ENCODE measurements at regions not wholly inside any gene's neighbourhood (a gene's known extent, or its start where the extent isn't known, plus 50 kb on each side); places are given as distances from the start of the nearest gene placed in this dataset.
"Not testable (repeated sequence)": the region's sequence is repeated elsewhere in the genome, so short reads cannot be mapped to it uniquely, and the experiment has no call there.

GRCh38 chr5:38673671-38674071 is 117.2 kb upstream of the LIFR start:
- H3K4me1 ChIP-seq = no peaks in the 10 kb centered on the region
- no peaks in the 10 kb centered on the region for H3K9me3 ChIP-seq
- no peak overlapping the region for H3K4me3 ChIP-seq
- intact Hi-C loops (cut with DNase I) = no loop called here
- no peak for DNase-seq (ENCODE audit: extremely low spot score)
- TF ChIP-seq POLR2AphosphoS5 (IDR thresholded peaks at IDR 0.05) (no peak), EP300 (IDR thresholded peaks at IDR 0.05) (no peak), CTCF (IDR thresholded peaks at IDR 0.05) (peak in 1 of 3 experiments; percentile 15)
- no peaks in the 10 kb centered on the region for H3K36me3 ChIP-seq
- no peak overlapping the region for H3K27ac ChIP-seq (replicated peaks in 1 of 4)
- 95% methylated on average over 6 of the region's 6 CpGs for WGBS
- H3K27me3 ChIP-seq = no peaks in the 10 kb centered on the region

DNA sequence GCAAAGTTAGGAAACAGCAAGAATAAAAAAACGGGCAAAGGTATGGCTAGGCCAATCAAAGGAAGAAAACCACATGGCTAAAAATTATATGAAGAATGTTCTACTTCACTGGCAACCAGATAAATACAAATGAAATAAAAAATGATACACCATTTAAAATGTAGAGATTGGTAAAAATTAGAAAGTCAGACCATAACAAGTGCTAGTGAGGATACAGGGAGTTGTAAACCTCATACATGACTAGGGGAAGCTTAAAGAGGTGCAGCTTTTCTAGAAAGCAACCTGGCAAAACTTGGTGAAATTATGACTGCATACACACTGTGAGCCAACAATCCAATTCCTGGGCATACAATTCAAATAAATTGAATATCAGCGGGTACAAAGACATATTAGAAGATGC is 119.0 kb upstream of the LIFR start:
- H3K9me3 ChIP-seq = no peaks in the 10 kb centered on the region

GRCh38 chr5:38677636-38678035 is 121.2 kb upstream of the LIFR start:
- H3K36me3 ChIP-seq = no peaks in the 10 kb centered on the region
- intact Hi-C loops (cut with DNase I) = no loop called here
- TF ChIP-seq POLR2AphosphoS5 (IDR thresholded peaks at IDR 0.05) (no peak), POLR2A (IDR thresholded peaks at IDR 0.05; ENCODE audit: low read depth) (no peak), CTCF (IDR thresholded peaks at IDR 0.05) (no peak), EP300 (IDR thresholded peaks at IDR 0.05) (no peak)

More for the DNA sequence above, 119.0 kb upstream of the LIFR start:
- intact Hi-C loops (cut with DNase I) = no loop called here
- DNase-seq (ENCODE audit: extremely low spot score) = no peak
- Histone ChIP-seq H3K27ac (replicated peaks in 1 of 4) (no peak overlapping the region), H3K4me1 (peaks cover 0 to 1% (median 0%) of the 10 kb centered on the region in 4 donors), H3K4me3 (no peak overlapping the region), H3K36me3 (no peaks in the 10 kb centered on the region), H3K27me3 (no peaks in the 10 kb centered on the region)
- 87% methylated on average over 2 of the region's 2 CpGs for WGBS
- no peak for TF ChIP-seq EP300 (IDR thresholded peaks at IDR 0.05)
- TF ChIP-seq POLR2A (IDR thresholded peaks at IDR 0.05; ENCODE audit: low read depth) = no peak
- TF ChIP-seq POLR2AphosphoS5 (IDR thresholded peaks at IDR 0.05) = no peak
- TF ChIP-seq CTCF (IDR thresholded peaks at IDR 0.05) = no peak

GRCh38 chr5:38678076-38678475 is 121.6 kb upstream of the LIFR start:
- Histone ChIP-seq H3K4me1 (peaks cover 0 to 3% (median 0%) of the 10 kb centered on the region in 4 donors), H3K27ac (replicated peaks in 1 of 4) (no peak overlapping the region), H3K36me3 (no peaks in the 10 kb centered on the region), H3K27me3 (no peaks in the 10 kb centered on the region), H3K9me3 (no peaks in the 10 kb centered on the region), H3K4me3 (no peak overlapping the region)
- intact Hi-C loops (cut with DNase I) = no loop called here
- DNase-seq (ENCODE audit: extremely low spot score) = no peak
- 81% methylated on average over 1 of the region's 1 CpG for WGBS
- no peak for TF ChIP-seq POLR2AphosphoS5 (IDR thresholded peaks at IDR 0.05)
- no peak for TF ChIP-seq CTCF (IDR thresholded peaks at IDR 0.05)
- TF ChIP-seq EP300 (IDR thresholded peaks at IDR 0.05) = no peak
- no peak for TF ChIP-seq POLR2A (IDR thresholded peaks at IDR 0.05; ENCODE audit: low read depth)

More at GRCh38 chr5:38677636-38678035, 121.2 kb upstream of the LIFR start:
- Histone ChIP-seq H3K27me3 (no peaks in the 10 kb centered on the region), H3K4me1 (peaks cover 0 to 3% (median 0%) of the 10 kb centered on the region in 4 donors), H3K4me3 (no peak overlapping the region), H3K27ac (replicated peaks in 1 of 4) (no peak overlapping the region), H3K9me3 (no peaks in the 10 kb centered on the region)
- no peak for DNase-seq (ENCODE audit: extremely low spot score)
- 64% methylated on average over 2 of the region's 2 CpGs for WGBS

DNA sequence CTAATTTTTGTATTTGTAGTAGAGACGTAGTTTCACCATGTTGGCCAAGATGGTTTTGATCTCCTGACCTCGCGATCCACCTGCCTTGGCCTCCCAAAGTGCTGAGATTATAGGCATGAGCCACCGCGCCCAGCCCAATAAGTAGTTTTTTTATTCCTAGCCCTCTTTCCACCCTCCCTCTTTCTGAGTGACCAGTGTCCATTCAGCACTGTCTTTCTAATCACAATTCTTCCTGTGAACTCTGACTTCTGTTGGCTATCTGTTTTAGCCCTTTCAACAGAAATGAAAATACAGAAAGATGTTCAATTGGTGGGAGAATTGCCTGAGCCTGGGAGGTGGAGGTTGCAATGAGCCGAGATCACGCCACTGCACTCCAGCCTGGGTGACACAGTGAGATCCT is 122.3 kb upstream of the LIFR start:
- intact Hi-C loops (cut with DNase I); H3K36me3 ChIP-seq; H3K4me1 ChIP-seq; H3K9me3 ChIP-seq; H3K27ac ChIP-seq (replicated peaks in 1 of 4); H3K27me3 ChIP-seq; DNase-seq (ENCODE audit: extremely low spot score); H3K4me3 ChIP-seq: not testable (repeated sequence)
- WGBS = 97% methylated on average over 7 of the region's 7 CpGs

All from esophagus muscularis mucosa (tissue), 4 donors.